C4-2B (cell line): ENCODE measurements at regions not wholly inside any gene's neighbourhood (a gene's known extent, or its start where the extent isn't known, plus 50 kb on each side); places are given as distances from the start of the nearest gene placed in this dataset.

Experiments
- H3K27ac ChIP-seq: fragments of 450-650 bp; 2 replicates; pipeline ENCODE4 v1.5.1; 2017
- ZFX ChIP-seq: fragments of 450-650 bp; IDR thresholded peaks from 2 replicates; pipeline ENCODE4 v1.6.1; 2017
- TF ChIP-seq, protein P1 (sequence below): fragments of 450-650 bp; conservative IDR thresholded peaks from 2 replicates; pipeline ENCODE4 v1.5.1; 2017; ENCODE audit warnings: mild to moderate bottlenecking

DNA sequence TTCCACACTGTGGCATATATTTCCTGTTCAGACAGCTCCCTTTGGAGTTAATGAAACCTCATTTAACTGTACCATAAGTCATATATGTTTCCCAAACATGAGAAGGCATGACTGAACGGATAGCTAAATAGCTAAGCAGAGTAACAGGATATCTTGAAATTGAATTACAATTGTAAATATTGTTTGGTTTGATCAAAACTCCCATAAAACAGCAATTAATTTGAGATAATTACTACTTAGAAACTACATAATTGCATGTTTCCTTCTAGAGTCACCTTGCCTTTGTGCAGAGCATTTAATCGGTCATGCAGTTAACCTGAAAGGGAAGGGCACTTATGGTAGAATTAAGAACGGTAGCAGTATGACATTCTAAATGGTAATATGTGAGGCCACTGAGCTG is 179.0 kb upstream of the MAP3K7 start:
- no peak overlapping the region for H3K27ac ChIP-seq
- TF ChIP-seq, protein P1, sequence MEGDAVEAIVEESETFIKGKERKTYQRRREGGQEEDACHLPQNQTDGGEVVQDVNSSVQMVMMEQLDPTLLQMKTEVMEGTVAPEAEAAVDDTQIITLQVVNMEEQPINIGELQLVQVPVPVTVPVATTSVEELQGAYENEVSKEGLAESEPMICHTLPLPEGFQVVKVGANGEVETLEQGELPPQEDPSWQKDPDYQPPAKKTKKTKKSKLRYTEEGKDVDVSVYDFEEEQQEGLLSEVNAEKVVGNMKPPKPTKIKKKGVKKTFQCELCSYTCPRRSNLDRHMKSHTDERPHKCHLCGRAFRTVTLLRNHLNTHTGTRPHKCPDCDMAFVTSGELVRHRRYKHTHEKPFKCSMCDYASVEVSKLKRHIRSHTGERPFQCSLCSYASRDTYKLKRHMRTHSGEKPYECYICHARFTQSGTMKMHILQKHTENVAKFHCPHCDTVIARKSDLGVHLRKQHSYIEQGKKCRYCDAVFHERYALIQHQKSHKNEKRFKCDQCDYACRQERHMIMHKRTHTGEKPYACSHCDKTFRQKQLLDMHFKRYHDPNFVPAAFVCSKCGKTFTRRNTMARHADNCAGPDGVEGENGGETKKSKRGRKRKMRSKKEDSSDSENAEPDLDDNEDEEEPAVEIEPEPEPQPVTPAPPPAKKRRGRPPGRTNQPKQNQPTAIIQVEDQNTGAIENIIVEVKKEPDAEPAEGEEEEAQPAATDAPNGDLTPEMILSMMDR = no peak
- TF ChIP-seq ZFX = no peak

DNA sequence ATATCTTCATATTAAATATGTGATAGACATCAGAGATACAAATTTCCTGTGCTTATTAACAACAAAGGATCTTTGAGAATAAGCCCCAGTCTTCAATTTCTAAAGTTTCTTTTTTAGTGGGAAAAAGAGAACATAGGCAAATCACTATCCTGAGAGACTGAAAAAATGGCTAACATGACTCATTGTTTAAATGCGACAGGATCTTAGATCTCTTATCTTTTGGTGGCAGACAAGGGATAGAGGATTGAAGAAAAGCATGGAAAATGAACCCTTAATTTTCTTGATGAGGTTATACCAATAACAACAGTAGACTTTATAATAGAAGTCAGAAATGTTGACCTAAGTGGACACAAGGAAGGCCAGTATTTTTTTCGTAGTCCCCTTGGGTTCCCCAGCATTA is 178.6 kb upstream of the MAP3K7 start:
- no peak overlapping the region for H3K27ac ChIP-seq
- no peak for TF ChIP-seq ZFX

DNA sequence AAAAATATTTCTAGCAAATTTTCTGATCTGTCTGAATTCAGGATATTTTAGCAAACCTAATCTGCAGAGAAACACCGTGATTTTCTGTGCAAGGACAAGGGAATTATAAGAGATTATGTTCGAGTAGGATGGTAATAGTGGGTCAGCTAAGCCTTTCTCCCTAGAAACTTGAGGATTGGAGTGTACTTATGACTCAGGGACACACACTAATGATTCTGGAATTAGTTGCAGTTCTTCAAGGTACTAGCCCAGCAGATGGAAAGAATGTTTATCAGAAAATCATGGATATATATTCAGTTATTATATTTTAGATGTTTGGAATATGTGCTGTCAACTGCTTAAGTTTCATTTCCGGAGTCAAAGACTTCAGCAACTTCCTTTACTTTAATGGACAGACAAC is 177.1 kb upstream of the MAP3K7 start:
- H3K27ac ChIP-seq = no peak overlapping the region
- TF ChIP-seq ZFX = no peak
- TF ChIP-seq, protein P1 = no peak

DNA sequence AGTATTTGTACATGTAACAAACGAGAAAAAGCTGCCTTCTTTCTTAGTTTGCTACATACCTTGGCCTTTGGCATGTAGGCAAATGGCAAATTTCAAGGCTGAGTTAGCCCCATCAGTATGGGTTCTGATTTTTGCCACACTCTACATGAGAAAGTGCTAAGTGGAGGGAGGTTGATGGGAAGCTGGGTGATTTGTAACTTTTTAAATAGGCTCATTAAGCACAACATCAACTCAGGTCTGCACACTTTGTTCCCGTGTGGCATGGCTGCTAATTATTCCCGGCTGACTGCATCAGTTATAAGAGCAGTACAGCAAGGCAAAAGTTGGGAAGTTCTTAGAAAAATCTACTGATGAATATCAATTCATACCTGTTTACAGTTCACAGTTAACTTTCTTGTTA is 172.8 kb upstream of the MAP3K7 start:
- no peak overlapping the region for H3K27ac ChIP-seq
- TF ChIP-seq ZFX = no peak
- TF ChIP-seq, protein P1 = no peak

DNA sequence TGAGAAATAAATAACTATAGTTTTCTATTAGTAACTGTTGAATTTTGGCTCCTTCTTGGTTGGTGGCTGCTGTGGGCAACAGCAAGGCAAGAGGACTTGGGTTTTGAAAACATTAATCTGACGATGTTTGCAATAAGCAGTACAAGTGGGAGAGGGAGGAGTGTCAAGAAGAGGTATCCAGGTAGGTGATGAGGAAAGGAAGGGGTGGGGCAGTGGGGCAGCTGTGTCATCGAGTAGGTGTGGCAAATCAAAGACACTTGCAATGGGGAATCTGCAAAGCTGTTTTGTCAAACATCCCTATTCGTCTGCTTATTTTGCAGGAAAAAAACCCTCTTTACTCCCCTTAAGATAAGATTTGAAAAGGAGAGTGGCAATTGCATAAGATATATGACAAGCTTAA is 171.9 kb upstream of the MAP3K7 start:
- TF ChIP-seq, protein P1 = no peak
- TF ChIP-seq ZFX = no peak
- H3K27ac ChIP-seq = no peak overlapping the region

DNA sequence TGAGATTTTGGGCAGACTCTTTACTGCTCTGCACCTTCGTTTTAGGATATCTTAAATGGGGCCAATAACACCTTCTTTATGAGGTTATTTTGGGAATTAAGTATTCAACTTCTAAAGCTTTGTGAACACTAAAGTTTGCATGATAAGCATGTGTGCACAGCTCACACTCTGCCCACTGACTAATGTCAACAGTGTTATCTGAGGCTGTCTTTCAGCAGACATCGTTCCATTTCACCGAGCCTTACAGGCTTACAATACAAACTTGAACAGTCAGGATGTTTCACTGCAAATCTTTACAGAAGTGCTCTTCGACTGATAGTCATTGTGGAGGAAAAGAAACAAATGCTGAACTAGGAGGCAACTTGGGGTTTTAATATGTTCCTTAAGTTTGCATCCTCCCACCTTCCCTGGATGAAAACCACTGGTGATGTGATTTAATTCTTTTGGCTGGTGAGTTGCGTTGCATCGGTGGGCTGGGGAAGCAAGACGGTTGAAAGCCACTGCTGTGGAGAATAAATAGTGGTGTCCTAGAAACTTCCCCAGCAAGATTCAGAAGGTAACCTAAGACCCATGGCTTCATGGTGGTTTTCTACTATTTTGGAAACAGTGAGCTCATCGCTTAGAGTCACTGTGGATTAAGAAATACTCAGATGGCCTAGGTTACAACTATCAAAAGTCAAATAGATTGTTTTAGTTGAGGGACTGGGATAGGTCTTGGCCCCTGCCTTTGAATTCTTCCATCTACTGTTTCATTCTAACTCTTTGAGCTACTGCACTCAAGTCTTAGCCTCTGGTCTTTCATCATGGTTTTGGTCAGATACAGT is 167.2 kb upstream of the MAP3K7 start:
- no peak for TF ChIP-seq ZFX
- TF ChIP-seq, protein P1 = no peak
- no peak overlapping the region for H3K27ac ChIP-seq

DNA sequence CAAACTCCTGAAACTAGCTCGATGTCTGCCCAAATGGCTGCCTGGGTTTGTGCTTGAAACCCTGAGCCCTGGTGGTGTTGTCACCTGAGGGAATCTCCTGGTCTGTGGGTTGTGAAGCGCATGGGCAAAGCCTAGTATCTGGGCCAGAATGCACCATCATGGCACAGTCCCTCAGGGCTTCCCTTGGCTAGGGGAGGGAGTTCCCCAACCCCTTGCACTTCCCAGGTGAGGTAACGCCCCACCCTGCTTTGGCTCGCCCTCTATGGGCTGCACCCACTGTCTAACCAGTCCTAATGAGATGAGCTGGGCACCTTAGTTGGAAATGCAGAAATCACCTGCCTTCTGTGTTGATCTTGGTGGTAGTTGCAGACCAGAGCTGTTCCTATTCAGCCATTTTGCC is 152.9 kb upstream of the MAP3K7 start:
- no peak overlapping the region for H3K27ac ChIP-seq
- TF ChIP-seq ZFX = no peak
- TF ChIP-seq, protein P1 = no peak

DNA sequence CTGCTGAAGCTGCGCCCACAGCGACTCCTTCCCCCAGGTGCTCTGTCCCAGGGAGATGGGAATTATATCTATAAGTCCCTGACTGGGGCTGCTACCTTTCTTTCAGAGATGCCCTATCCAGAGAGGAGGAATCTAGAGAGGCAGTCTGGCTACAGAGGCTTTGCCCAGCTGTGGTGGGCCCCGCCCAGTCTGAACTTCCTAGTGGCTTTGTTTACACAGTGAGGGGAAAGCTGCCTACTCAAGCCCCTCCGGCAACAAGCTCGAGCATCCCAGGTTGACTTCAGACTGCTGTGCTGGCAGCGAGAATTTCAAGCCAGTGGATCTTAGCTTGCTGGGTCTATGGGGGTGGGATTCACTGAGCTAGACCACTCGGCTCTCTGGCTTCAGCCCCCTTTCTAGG is 152.5 kb upstream of the MAP3K7 start:
- H3K27ac ChIP-seq = no peak overlapping the region
- TF ChIP-seq, protein P1 = no peak
- no peak for TF ChIP-seq ZFX
